ENCODE measurements at regions not wholly inside any gene's neighbourhood (a gene's known extent, or its start where the extent isn't known, plus 50 kb on each side); places are given as distances from the start of the nearest gene placed in this dataset.

- H3K36me3 ChIP-seq (ENCODE audit: control insufficient read depth in 2 of 4, insufficient read depth in 4 of 4, low read length in 3 of 4) = no peaks in the 10 kb centered on the region
- no peak overlapping the region for H4K91ac ChIP-seq (replicated peaks; ENCODE audit: insufficient read length, low read length)
- H3K4ac ChIP-seq (replicated peaks; ENCODE audit: insufficient read length, low read depth, low read length) = no peak overlapping the region
- no peak overlapping the region for H3K4me3 ChIP-seq (ENCODE audit: extremely low read depth in 1 of 4, insufficient read depth in 2 of 4, low read depth in 3 of 4, low read length in 4 of 4)
- H2BK20ac ChIP-seq (ENCODE audit: low read length) = no peak overlapping the region
- H3K27me3 ChIP-seq (replicated peaks in 1 of 4; ENCODE audit: control insufficient read depth in 3 of 4, extremely low read depth in 1 of 4, insufficient read depth in 3 of 4, low read length in 3 of 4) = no peaks in the 10 kb centered on the region
- no peak overlapping the region for H3K14ac ChIP-seq (ENCODE audit: insufficient read length)
- ChIA-PET POLR2A (ENCODE audit: partially characterized antibody) (no interaction called here), CTCF (ENCODE audit: partially characterized antibody) (no interaction called here)
- H3K27ac ChIP-seq (ENCODE audit: low read depth, low read length) = no peak overlapping the region
- H3K4me1 ChIP-seq (replicated peaks in 1 of 4; ENCODE audit: control insufficient read depth in 3 of 4, insufficient read depth in 4 of 4, low read length in 3 of 4) = peaks cover 0 to 3% (median 0%) of the 10 kb centered on the region in 4 experiments; a peak in 2 of 7 replicates
- no peaks in the 10 kb centered on the region for H3K79me1 ChIP-seq (ENCODE audit: low read depth, low read length)
- H4K8ac ChIP-seq (ENCODE audit: extremely low read depth, insufficient read depth, low read length) = no peak overlapping the region
- H2AFZ ChIP-seq (ENCODE audit: low read length) = no peak overlapping the region
- H2BK15ac ChIP-seq (ENCODE audit: low read length) = no peak overlapping the region
- H2AK5ac ChIP-seq (ENCODE audit: low read depth, low read length) = no peak overlapping the region
- no peak overlapping the region for H3K4me2 ChIP-seq (ENCODE audit: insufficient read depth in 1 of 2, low read depth in 2 of 2, low read length in 2 of 2)
- no peak overlapping the region for H3K18ac ChIP-seq (ENCODE audit: extremely low read depth, low read length)
- H3K79me2 ChIP-seq (ENCODE audit: control insufficient read depth in 1 of 2, insufficient read depth in 2 of 2, low read length in 2 of 2) = no peaks in the 10 kb centered on the region
- no peaks in the 10 kb centered on the region for H3K23me2 ChIP-seq (ENCODE audit: low read depth, low read length)
- H3K23ac ChIP-seq (ENCODE audit: insufficient read length) = no peak overlapping the region
- DNase-seq (ENCODE audit: low read depth in 1 of 2, low spot score in 2 of 2) (no peak), FAIRE-seq (no peak)
- H4K20me1 ChIP-seq (replicated peaks in 1 of 2; ENCODE audit: control insufficient read depth in 1 of 2, insufficient read depth in 2 of 2, low read length in 2 of 2) = no peaks in the 10 kb centered on the region
- no peak overlapping the region for H3K56ac ChIP-seq (replicated peaks; ENCODE audit: insufficient read length, low read depth, low read length)
- 100% methylated on average over 1 of the region's 1 CpG; no CpG with 5 or more reads in 1 of the 2 experiments for WGBS, 2 experiments (ENCODE audit: extremely low coverage in 1 of 2, insufficient coverage in 1 of 2, insufficient read length in 1 of 2, insufficient replicate concordance in 2 of 2, low coverage in 1 of 2, low lambda C conversion rate in 2 of 2, missing lambda C conversion rate in 1 of 2)
- no peak overlapping the region for H2BK5ac ChIP-seq (ENCODE audit: low read depth, low read length)
- H2BK120ac ChIP-seq (replicated peaks; ENCODE audit: low read depth, low read length) = no peak overlapping the region
- H3K9ac ChIP-seq (replicated peaks in 1 of 4; ENCODE audit: extremely low read depth in 1 of 4, low read depth in 3 of 4, low read length in 3 of 4) = no peak overlapping the region
- H3K9me3 ChIP-seq (ENCODE audit: insufficient read depth in 2 of 2, low read depth in 1 of 2, low read length in 1 of 2) = no peaks in the 10 kb centered on the region
- no peak overlapping the region for H2BK12ac ChIP-seq (ENCODE audit: low read depth, low read length)
- H4K5ac ChIP-seq (ENCODE audit: insufficient read length, low read depth, low read length) = no peak overlapping the region
- no peak for TF ChIP-seq SP1 (IDR thresholded peaks at IDR 0.05; ENCODE audit: low read depth, low read length)
- TF ChIP-seq CBX5 (IDR thresholded peaks at IDR 0.05; ENCODE audit: low read depth, low read length) = no peak
- no peak for TF ChIP-seq FOSL1 (IDR thresholded peaks at IDR 0.05; ENCODE audit: insufficient read depth, low read depth, low read length)
- no peak for TF ChIP-seq HDAC6 (IDR thresholded peaks at IDR 0.05; ENCODE audit: low read depth, low read length)
- no peak for TF ChIP-seq JUND (IDR thresholded peaks at IDR 0.05; ENCODE audit: low read length)
- TF ChIP-seq YY1 (IDR thresholded peaks at IDR 0.05; ENCODE audit: low read depth, low read length) = no peak
- TF ChIP-seq POLR2A (IDR thresholded peaks at IDR 0.05; ENCODE audit: control extremely low read depth in 1 of 2, low read depth in 2 of 2, low read length in 2 of 2) = no peak
- no peak for TF ChIP-seq RFX5 (IDR thresholded peaks at IDR 0.05; ENCODE audit: borderline replicate concordance, low read depth, low read length)
- no peak for TF ChIP-seq CEBPB (IDR thresholded peaks at IDR 0.05; ENCODE audit: low read depth, low read length)
- no peak for TF ChIP-seq BRCA1 (IDR thresholded peaks at IDR 0.05; ENCODE audit: low read depth, low read length)
- no peak for TF ChIP-seq SP2 (IDR thresholded peaks at IDR 0.05; ENCODE audit: low read length)
- no peak for TF ChIP-seq TEAD4 (IDR thresholded peaks at IDR 0.05; ENCODE audit: low read depth, low read length)
- TF ChIP-seq CHD1 (IDR thresholded peaks at IDR 0.05; ENCODE audit: low read depth, low read length) = no peak
- TF ChIP-seq SIRT6 (IDR thresholded peaks at IDR 0.05; ENCODE audit: low read length) = no peak
- TF ChIP-seq GTF2F1 (IDR thresholded peaks at IDR 0.05; ENCODE audit: borderline replicate concordance, low read depth, low read length) = no peak
- no peak for TF ChIP-seq CREB1 (IDR thresholded peaks at IDR 0.05)
- TF ChIP-seq RBBP5 (IDR thresholded peaks at IDR 0.05; ENCODE audit: borderline replicate concordance, low read depth, low read length) = no peak
Measured at GRCh38 chr2:210814251-210815025, 258.0 kb downstream of the CPS1 start.
